K562 (cell line): ENCODE measurements at regions not wholly inside any gene's neighbourhood (a gene's known extent, or its start where the extent isn't known, plus 50 kb on each side); places are given as distances from the start of the nearest gene placed in this dataset.

Experiments used
- ATAC-seq: fragments of 200-7000 bp; cut with Tn5 transposase; 3 replicates; pipeline ENCODE4 v1.9.1; 2020; ENCODE audit warnings: moderate library complexity
- BruUV-seq: library from RNA; stranded (reverse); fragments of 400-500 nt; replicated peaks from 2 replicates; lab custom pipeline; 2021; lab: Mats Ljungman, UMichigan
- CTCF ChIA-PET: fragments of 300-600 bp; formaldehyde crosslinking; extraction: SDS; loops from one replicate; lab custom pipeline; 2021; ENCODE audit warnings: low intra/inter-chr PET ratio; lab: Yijun Ruan, JAX
- POLR2A ChIA-PET: fragments of 300-600, 350-650 bp; sonication (Branson Sonifier 250); formaldehyde crosslinking; extraction: SDS; loops from one replicate; lab custom pipeline; 2021; ENCODE audit warnings: antibody characterized with exemption, inconsistent platforms; lab: Yijun Ruan, JAX
- DNase-seq, 4 experiments: peaks; one replicate each; pipeline versions ENCODE4 v3.0.0 to v3.0.0-alpha.2; 2011 to 2018; ENCODE audit warnings: low spot score in 3 of 4, mixed read lengths in 3 of 4; ENCODE audit errors: extremely low read depth in 1 of 4
- FAIRE-seq: peaks from 2 replicates; lab custom pipeline; 2011; peaks lifted over from hg19 to GRCh38; lab: Jason Lieb, UNC
- H2AFZ ChIP-seq: 2 replicates; pipeline ENCODE4 v1.6.0; 2011; ENCODE audit warnings: low read depth, low read length, control low read depth, inconsistent platforms
- H3K27ac ChIP-seq: fragments of 200-600 bp; 3 replicates; pipeline ENCODE4 v1.8.0; 2011; ENCODE audit warnings: low read depth, mild to moderate bottlenecking, control low read depth, inconsistent platforms, low read length, moderate library complexity, mixed read lengths; ENCODE audit errors: extremely low read depth
- H3K27me3 ChIP-seq, 2 experiments: fragments of 300-600 bp in 1 of 2; 2 replicates in 1 of 2; 3 replicates in 1 of 2; pipeline versions ENCODE4 v1.6.0 to v1.8.0; 2011; ENCODE audit warnings: inconsistent platforms in 2 of 2, low read length in 2 of 2, mild to moderate bottlenecking in 1 of 2, mixed read lengths in 1 of 2, moderate library complexity in 1 of 2; ENCODE audit not compliant: control insufficient read depth in 2 of 2, insufficient read depth in 2 of 2
- H3K36me3 ChIP-seq: fragments of 300-600 bp; 3 replicates; pipeline ENCODE4 v1.8.0; 2011; ENCODE audit warnings: mild to moderate bottlenecking, low read length, inconsistent platforms; ENCODE audit not compliant: control insufficient read depth, insufficient read depth
- H3K4me1 ChIP-seq, 2 experiments: fragments of 200-600 bp in 1 of 2; replicated peaks in 1 of 2; 2 replicates in 1 of 2; 3 replicates in 1 of 2; pipeline versions ENCODE4 v1.5.1 to v1.8.0; 2011; ENCODE audit warnings: inconsistent platforms in 2 of 2, low read length in 2 of 2, mild to moderate bottlenecking in 1 of 2, mixed read lengths in 1 of 2, moderate library complexity in 1 of 2; ENCODE audit not compliant: control insufficient read depth in 2 of 2, insufficient read depth in 2 of 2
- H3K4me2 ChIP-seq: 2 replicates; pipeline ENCODE4 v1.6.1; 2011; ENCODE audit warnings: low read length, control low read depth, inconsistent platforms, mixed read lengths; ENCODE audit not compliant: insufficient read depth
- H3K4me3 ChIP-seq: fragments of 200-600 bp; sonication (generic), shearing (Covaris generic); 2 replicates; pipeline ENCODE4 v1.5.1; 2016; ENCODE audit warnings: control low read depth, inconsistent platforms
- H3K79me2 ChIP-seq: fragments of 200-600 bp; 3 replicates; pipeline ENCODE4 v1.8.0; 2011; ENCODE audit warnings: low read length, inconsistent platforms; ENCODE audit not compliant: control insufficient read depth, insufficient read depth
- H3K9ac ChIP-seq, 2 experiments: 2 replicates each; pipeline versions ENCODE4 v1.6.0 to v1.6.1; 2011; ENCODE audit warnings: low read depth in 2 of 2, low read length in 2 of 2, control low read depth in 1 of 2, inconsistent platforms in 1 of 2, mild to moderate bottlenecking in 1 of 2, mixed read lengths in 1 of 2; ENCODE audit not compliant: insufficient read depth in 1 of 2
- H3K9me1 ChIP-seq: one replicate; pipeline ENCODE4 v1.6.0; 2011; ENCODE audit warnings: inconsistent platforms, mild to moderate bottlenecking, low read length, moderate library complexity; ENCODE audit not compliant: control insufficient read depth, insufficient read depth
- H3K9me3 ChIP-seq: replicated peaks from 2 replicates; pipeline ENCODE4 v1.5.1; 2011; ENCODE audit warnings: low read depth, low read length, inconsistent platforms; ENCODE audit not compliant: control insufficient read depth, insufficient read depth
- H4K20me1 ChIP-seq: replicated peaks from 2 replicates; pipeline ENCODE4 v1.6.1; 2011; ENCODE audit warnings: low read length, inconsistent platforms, mixed read lengths; ENCODE audit not compliant: control insufficient read depth, insufficient read depth
- BRF1 ChIP-seq: IDR thresholded peaks from 3 replicates; pipeline ENCODE4 v1.6.1; 2011; ENCODE audit warnings: borderline replicate concordance, mild to moderate bottlenecking; ENCODE audit not compliant: insufficient read length; ENCODE audit errors: extremely low read depth
- CHAMP1 ChIP-seq: fragments of 450-650 bp; IDR thresholded peaks from 2 replicates; pipeline ENCODE4 v1.6.1; 2016; ENCODE audit warnings: mild to moderate bottlenecking
- CSDE1 ChIP-seq, 2 experiments: fragments of 450-650 bp; IDR thresholded peaks; 2 replicates each; pipeline ENCODE4 v1.6.1; 2016; ENCODE audit warnings: mild to moderate bottlenecking in 1 of 2
- SETDB1 ChIP-seq: IDR thresholded peaks from one replicate; pipeline ENCODE4 v1.6.1; 2012; ENCODE audit warnings: low read length, control low read depth, inconsistent platforms
- SMARCB1 ChIP-seq: IDR thresholded peaks from 2 replicates; pipeline ENCODE4 v1.6.1; 2011; ENCODE audit warnings: improper control_type of control experiment, low read depth; ENCODE audit not compliant: insufficient read length
- ZC3H8 ChIP-seq: fragments of 450-650 bp; IDR thresholded peaks from 2 replicates; pipeline ENCODE4 v1.6.1; 2017
- ZNF263 ChIP-seq: sonication (generic); formaldehyde crosslinking; IDR thresholded peaks from 2 replicates; pipeline ENCODE4 v1.8.0; 2022; ENCODE audit warnings: mild to moderate bottlenecking, missing genetic modification reagents, borderline replicate concordance
- ZNF57 ChIP-seq: fragments of 450-650 bp; formaldehyde crosslinking; IDR thresholded peaks from 2 replicates; pipeline ENCODE4 v1.4.0; 2020; ENCODE audit warnings: mild to moderate bottlenecking, moderate library complexity
- ZNF79 ChIP-seq: fragments of 250-450 bp; sonication (Bioruptor Pico); IDR thresholded peaks from 2 replicates; pipeline ENCODE4 v1.4.0; 2020; ENCODE audit warnings: low read depth, mild to moderate bottlenecking, moderate library complexity
- WGBS: fragments of 100-300 bp; shearing (Covaris generic); methylation state at CpG from one replicate; pipeline ENCODE4 v1.1.6; 2016; ENCODE audit warnings: low coverage, mixed read lengths; ENCODE audit not compliant: insufficient coverage; ENCODE audit errors: missing lambda C conversion rate; 5-methylcytosine and 5-hydroxymethylcytosine counted together
- in situ Hi-C: fragments of 300-500 bp; cut with MboI; formaldehyde crosslinking; loops from 4 replicates; pipeline ENCODE4 v1.15.0; 2018; ENCODE audit warnings: inconsistent platforms, mixed read lengths
- intact Hi-C: fragments of 100-400 bp; cut with micrococcal nuclease; formaldehyde crosslinking; loops from 2 replicates; pipeline ENCODE4 v1.14.2; 2022
- TF ChIP-seq, protein P1 (sequence below): sonication (generic); formaldehyde crosslinking; IDR thresholded peaks from 2 replicates; pipeline ENCODE4 v1.8.0; 2023; ENCODE audit warnings: mild to moderate bottlenecking, missing genetic modification reagents

- FAIRE-seq (no peak), ATAC-seq (no peak), DNase-seq (no peak)
- intact Hi-C loops, result loop anchor here (10.0 kb wide), 1 partner anchor 1894 kb away; no protein-coding TSS in a partner anchor
- no peaks in the 10 kb centered on the region for H3K9me1 ChIP-seq
- TF ChIP-seq ZNF263 (CRISPR knock-in tag), result no peak
- CTCF ChIA-PET, result no interaction called here
- no peak overlapping the region for H3K27ac ChIP-seq
- H2AFZ ChIP-seq, result no peak overlapping the region
- POLR2A ChIA-PET, result no interaction called here
- no peaks in the 10 kb centered on the region for H3K36me3 ChIP-seq
- H4K20me1 ChIP-seq, result no peaks in the 10 kb centered on the region
- no TSS peak for BruUV-seq
- no peak overlapping the region for H3K4me2 ChIP-seq
- in situ Hi-C loops, result no loop called here
- H3K27me3 ChIP-seq, result no peaks in the 10 kb centered on the region
- no peak overlapping the region for H3K4me3 ChIP-seq
- H3K9me3 ChIP-seq, result no peaks in the 10 kb centered on the region
- H3K79me2 ChIP-seq, result no peaks in the 10 kb centered on the region
- no peaks in the 10 kb centered on the region for H3K4me1 ChIP-seq
- H3K9ac ChIP-seq, result no peak overlapping the region
Measured at GRCh38 chr5:165459232-165459631, 1953.8 kb downstream of the MAT2B start.

- H3K36me3 ChIP-seq, result no peaks in the 10 kb centered on the region
- H2AFZ ChIP-seq, result no peak overlapping the region
- H3K4me2 ChIP-seq, result no peak overlapping the region
- BruUV-seq, result no TSS peak
- intact Hi-C loops, result no loop called here
- ChIA-PET CTCF (no interaction called here), POLR2A (no interaction called here)
- FAIRE-seq (no peak), ATAC-seq (no peak), DNase-seq (no peak)
- no peaks in the 10 kb centered on the region for H3K9me3 ChIP-seq
- no peak overlapping the region for H3K4me3 ChIP-seq
- H3K4me1 ChIP-seq, result no peaks in the 10 kb centered on the region
- H3K9ac ChIP-seq, result no peak overlapping the region
- no peaks in the 10 kb centered on the region for H3K9me1 ChIP-seq
- no peak overlapping the region for H3K27ac ChIP-seq
- H3K79me2 ChIP-seq, result no peaks in the 10 kb centered on the region
- in situ Hi-C loops, result no loop called here
- 2% methylated on average over 4 of the region's 4 CpGs for WGBS
- no peaks in the 10 kb centered on the region for H4K20me1 ChIP-seq
- H3K27me3 ChIP-seq, result no peaks in the 10 kb centered on the region
- no peak for TF ChIP-seq CHAMP1
- TF ChIP-seq SMARCB1, result no peak
- no peak for TF ChIP-seq ZNF79 (CRISPR knock-in tag)
- no peak for TF ChIP-seq ZC3H8
- TF ChIP-seq CSDE1 (IDR thresholded peaks at IDR 0.05), result no peak
- no peak for TF ChIP-seq BRF1
- TF ChIP-seq ZNF57 (CRISPR knock-in tag), result no peak
- no peak for TF ChIP-seq SETDB1
- TF ChIP-seq, protein P1, sequence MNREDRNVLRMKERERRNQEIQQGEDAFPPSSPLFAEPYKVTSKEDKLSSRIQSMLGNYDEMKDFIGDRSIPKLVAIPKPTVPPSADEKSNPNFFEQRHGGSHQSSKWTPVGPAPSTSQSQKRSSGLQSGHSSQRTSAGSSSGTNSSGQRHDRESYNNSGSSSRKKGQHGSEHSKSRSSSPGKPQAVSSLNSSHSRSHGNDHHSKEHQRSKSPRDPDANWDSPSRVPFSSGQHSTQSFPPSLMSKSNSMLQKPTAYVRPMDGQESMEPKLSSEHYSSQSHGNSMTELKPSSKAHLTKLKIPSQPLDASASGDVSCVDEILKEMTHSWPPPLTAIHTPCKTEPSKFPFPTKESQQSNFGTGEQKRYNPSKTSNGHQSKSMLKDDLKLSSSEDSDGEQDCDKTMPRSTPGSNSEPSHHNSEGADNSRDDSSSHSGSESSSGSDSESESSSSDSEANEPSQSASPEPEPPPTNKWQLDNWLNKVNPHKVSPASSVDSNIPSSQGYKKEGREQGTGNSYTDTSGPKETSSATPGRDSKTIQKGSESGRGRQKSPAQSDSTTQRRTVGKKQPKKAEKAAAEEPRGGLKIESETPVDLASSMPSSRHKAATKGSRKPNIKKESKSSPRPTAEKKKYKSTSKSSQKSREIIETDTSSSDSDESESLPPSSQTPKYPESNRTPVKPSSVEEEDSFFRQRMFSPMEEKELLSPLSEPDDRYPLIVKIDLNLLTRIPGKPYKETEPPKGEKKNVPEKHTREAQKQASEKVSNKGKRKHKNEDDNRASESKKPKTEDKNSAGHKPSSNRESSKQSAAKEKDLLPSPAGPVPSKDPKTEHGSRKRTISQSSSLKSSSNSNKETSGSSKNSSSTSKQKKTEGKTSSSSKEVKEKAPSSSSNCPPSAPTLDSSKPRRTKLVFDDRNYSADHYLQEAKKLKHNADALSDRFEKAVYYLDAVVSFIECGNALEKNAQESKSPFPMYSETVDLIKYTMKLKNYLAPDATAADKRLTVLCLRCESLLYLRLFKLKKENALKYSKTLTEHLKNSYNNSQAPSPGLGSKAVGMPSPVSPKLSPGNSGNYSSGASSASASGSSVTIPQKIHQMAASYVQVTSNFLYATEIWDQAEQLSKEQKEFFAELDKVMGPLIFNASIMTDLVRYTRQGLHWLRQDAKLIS (CRISPR knock-in tag), result no peak
Measured at GRCh38 chr5:165460911-165461310, 1955.5 kb downstream of the MAT2B start.
